NCI-H1092 (cell line): ENCODE measurements at regions not wholly inside any gene's neighbourhood (a gene's known extent, or its start where the extent isn't known, plus 50 kb on each side); places are given as distances from the start of the nearest gene placed in this dataset.

ENCODE experiments used
- DNase-seq: peaks from one replicate; lab custom pipeline; 2025; lab: John Stamatoyannopoulos, UW

DNA sequence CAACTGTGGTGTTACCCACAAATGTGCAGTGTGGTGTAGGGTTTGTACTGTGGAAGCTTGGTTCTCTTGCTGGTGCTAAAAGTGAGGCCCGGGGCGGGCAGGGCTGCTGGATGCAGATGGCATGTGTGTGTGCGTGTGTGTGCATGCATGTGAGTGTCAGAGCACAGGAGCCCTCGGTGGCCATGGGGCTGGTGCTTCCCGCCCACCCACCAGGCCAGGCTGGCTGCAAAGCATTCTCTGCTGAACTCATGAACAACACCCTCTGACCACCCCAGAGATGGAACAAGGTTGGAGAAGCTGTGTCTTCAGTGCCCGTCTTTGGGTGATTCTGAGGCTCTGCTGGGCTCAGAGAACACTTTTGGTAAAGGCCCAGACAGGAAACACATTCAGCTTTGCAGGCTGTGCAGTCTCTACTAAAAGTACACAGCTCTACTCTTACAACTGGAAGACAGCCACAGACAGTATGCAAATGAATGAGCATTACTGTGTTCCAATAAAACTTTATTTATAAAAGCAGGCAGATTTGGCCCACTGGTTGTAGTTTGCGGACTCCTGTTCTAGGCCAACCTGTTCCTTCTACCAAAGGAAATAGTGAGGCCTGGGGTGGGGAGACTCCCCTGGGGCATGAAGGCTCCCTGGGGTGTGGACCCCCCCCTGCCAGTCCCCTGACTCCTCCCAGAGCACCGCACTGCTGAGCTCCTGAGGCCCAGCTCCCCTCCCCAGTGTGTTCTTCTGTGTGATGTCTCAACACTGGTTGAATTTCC lies 225.3 kb upstream of the HDAC4 start:
- no peak for DNase-seq

DNA sequence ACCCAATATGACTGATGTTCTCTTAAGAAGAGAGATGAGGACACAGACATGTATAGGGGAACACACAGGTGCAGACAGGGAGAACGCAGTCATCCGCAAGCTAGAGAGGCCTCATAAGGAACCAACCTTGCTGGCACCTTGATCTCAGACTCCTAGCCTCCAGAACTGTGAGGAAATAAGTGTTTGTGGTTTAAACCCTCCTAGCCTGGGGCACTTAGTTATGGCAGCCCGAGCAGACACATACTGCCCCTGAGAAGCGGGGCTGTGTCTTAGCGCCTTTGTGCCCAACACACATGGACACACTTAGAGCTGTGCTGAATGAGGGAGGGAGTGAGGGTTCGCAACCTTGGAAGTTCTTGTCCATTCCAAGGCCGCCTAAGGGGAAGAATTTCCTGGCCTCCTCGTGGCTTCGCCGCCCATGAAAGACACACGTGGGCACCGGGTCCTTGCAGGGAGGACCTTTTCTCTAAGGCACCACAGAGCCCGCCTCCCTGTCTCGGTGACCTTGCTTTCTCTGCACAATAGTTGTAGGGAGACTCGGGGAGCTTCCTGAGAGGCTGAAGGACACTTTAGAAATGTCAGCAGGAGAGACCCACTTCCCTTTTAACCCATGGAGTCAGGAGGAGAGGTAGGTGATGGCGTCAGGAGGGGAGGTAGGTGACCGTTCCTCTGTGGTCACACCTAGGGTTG lies 224.5 kb upstream of the HDAC4 start:
- DNase-seq = no peak

DNA sequence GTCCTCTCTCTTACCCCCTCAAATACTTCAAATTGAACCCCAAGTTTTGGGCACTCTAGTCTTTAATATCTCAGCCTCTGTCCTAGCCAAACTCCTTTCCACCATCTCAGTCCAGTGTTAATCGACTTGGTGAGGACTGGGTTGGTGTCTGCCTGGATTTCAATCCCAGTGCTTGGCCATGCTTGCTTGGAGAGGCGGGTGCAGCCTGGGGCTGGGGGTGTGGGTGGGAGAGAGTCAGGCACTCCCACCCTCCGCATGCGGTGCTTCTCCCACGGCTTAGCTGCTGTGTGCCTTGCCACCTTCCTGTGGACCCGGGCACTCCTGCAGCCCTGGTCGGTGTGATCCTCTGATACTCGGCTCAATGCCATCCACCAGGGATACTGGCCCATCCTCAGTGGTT lies 220.8 kb upstream of the HDAC4 start:
- DNase-seq = no peak

DNA sequence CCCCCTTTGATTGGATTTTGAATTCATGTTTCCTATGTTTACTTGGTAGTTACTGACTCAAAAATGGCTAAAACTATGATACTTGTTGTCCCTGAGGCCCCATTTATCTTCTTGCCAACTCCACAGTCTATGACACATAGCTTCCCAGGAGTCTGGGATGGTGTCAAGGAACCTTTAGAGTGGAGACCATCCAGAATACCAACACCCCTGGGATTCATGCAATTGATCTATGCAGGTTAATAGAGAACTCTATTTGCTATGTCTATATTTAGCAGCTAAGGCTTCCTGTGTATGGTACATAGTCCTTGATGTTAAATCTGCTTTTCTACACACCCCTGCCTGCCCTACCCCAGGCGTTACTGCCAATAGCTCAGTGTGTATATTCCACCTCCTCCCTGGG lies 218.5 kb upstream of the HDAC4 start:
- no peak for DNase-seq

DNA sequence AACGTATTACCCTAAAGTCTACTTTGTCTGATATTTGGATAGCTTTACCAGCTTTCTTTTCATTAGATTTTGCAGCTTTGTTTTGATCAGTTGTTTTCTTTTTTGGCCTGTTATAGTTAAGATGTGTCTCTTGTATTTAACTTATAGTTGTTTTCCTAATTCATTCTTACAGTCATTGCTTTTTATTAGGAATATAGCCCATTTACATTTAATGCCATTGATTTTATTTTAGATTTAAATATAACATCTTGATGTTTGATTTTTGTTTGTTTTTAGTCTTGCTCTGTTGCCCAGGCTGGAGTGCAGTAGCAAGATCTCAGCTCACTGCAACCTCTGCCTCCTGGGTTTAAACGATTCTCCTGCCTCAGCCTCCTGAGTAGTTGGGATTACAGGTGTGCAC lies 215.9 kb upstream of the HDAC4 start:
- DNase-seq = no peak

DNA sequence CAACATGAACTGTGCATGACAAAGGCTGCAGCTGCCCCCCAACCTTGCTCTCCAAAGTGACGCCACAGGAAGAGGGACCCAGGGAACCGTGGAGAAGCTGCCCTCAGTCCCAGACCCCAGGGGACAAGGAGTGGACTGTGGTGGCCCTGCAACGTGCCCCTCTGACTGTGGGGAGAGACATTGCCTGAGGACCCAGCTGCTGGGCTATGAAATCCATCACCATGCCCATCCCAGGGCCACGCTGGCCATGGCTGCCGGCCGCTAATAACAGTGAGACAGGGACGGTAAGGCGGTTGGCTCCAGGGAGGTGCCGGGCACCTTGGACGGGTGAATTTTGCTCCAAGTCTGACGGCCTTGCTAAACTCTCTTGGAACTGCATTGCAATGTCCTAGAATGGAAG lies 211.3 kb upstream of the HDAC4 start:
- DNase-seq = no peak

DNA sequence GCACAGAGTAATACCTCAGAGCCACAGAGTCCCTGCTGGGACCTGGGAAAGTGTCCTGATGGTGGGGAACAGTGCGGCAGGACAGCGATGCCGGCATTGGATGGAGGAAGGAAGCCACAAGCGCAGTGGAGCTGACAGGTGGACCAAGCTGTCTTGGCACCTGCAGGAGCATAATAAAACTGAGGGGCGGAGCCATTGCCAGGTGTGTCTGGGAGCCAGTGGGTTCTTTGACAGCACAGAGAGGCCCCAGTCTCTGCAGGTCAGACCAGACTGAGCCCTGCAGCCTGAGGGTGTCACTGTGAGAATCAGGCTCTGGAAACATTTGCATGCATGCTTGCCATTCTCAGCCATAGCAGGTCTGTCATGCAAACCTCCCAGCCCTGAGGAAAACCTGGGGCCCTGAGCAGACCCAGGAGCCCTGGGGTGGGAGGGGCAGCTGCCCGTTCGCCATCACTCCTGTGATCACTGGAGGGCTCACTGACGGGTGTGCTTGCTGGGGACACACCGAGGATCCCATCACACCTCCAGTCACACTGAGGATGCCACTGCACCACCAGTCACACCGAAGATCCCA lies 210.5 kb upstream of the HDAC4 start:
- no peak for DNase-seq

DNA sequence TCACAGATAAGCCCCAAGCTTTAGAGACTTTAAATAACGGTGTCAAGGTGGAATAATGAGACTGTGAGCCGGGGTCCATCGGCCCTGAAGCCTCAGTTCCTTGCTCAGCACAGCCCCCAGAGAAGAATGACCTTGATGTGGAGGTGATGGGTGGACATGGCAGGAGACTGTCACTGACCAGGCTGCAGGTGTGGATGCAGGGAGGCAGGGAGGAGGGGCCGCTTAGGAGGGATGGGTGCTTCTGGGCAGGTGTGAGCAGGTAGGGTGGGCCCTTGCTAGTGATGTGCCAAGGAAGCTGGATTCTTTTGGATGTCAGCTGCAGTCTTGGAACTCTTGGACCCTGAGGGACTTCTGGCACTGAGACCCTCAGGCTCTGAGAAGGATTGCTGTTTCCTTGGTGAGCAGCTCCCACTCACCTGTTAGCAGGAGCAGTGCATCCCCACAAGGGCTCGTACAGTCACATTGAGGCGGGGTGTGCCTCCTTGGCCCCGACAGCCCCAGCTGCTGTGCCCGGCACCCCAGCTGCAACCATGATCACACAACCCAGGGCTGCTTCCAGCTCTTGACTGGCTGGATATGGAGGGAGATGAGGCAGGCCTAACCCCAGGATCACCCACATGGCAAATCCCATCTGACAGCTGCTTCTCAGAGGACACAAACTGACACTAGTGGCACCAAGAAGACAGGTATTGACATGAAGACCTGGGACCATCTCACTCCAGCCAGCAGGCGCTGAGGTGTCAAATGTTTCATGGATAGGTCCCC lies 209.8 kb upstream of the HDAC4 start:
- DNase-seq = no peak

DNA sequence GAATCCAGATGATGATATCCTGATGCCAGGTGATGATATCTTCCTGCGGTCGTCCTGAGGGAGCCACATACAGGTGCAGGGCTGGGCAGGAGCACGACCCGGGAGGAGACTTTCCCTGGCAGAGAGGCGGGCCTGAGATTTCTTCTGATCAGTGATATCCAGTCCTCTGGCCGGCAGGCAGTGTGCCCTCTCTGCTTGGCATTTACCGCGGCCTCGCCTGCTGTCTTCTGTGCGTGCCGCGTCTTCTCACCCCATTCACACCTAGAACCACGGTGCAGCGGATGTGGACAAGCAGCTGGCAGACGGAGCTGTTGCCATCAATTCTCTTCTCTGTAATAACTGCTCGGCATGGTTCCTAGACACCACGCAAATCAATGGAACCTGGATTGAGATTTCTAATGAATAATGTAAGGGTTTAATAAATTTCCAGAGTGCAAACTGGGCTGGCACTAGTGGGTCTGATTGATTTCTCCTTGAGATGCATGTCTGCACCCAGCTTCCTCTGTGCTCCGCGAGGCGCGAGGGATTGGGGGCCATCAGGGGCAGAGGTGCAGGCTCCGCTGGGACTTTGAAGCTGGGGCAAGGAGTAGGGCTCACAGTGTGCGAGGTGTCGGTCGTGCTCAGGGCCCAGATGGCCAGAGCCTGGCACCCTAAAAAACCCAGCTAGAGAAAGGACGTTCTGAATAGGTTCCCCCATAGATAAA lies 208.9 kb upstream of the HDAC4 start:
- DNase-seq = no peak

DNA sequence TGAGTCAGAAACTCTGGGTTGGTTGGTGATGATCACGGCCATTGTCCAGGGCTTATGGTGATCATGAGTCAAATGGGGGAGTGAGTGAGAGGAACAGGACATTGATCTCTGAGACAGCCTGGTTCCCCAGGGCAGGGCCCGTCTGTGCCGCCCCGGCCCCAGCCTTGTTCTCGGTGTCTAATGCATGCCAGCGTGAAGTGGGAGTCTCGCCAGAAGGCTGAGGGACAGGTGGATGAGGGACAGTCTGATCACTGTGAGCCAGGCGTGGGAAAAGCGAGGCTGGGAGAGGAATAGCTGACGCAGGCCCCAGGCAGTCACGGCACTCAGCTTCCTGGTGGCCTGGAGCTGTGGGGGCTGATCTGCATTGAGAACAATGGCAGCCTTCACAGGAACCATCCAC lies 208.3 kb upstream of the HDAC4 start:
- no peak for DNase-seq

DNA sequence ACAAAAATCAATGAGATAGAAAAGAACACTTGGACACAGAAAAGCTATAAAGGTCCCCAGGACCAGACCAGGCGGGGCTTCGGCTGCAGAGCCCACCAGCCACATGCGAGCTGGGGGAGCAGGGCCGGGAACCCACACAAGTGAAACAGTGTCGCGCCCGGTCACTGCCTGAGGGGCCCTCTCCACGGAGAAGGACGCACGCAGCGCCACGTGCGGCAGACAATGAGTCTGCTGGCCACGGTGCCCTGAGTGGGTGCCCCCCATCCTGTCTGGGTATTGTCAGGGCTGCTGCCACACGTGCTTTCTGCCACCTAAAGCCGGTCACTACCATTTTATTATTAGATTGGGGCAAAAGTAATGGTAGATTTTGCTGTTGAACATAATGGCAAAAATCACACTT lies 207.9 kb upstream of the HDAC4 start:
- DNase-seq = no peak

DNA sequence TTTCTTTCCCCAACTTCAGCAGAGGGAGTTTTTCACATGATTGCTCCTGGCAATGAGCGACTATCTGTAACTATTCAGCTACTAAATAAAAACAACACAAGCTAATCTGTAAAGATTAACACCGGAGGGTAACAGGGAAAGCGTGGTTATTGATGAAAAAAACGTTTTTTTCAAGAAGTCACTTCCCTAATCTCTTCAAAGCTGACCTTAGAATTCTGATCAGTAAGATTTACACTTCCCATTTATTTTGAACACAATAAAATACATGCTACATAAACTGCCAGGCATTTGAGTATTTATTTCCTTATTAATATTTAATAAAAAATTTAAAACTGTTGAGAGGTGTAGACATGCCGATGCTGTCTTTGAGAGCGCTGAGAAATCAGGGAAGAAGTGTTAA lies 207.4 kb upstream of the HDAC4 start:
- no peak for DNase-seq

DNA sequence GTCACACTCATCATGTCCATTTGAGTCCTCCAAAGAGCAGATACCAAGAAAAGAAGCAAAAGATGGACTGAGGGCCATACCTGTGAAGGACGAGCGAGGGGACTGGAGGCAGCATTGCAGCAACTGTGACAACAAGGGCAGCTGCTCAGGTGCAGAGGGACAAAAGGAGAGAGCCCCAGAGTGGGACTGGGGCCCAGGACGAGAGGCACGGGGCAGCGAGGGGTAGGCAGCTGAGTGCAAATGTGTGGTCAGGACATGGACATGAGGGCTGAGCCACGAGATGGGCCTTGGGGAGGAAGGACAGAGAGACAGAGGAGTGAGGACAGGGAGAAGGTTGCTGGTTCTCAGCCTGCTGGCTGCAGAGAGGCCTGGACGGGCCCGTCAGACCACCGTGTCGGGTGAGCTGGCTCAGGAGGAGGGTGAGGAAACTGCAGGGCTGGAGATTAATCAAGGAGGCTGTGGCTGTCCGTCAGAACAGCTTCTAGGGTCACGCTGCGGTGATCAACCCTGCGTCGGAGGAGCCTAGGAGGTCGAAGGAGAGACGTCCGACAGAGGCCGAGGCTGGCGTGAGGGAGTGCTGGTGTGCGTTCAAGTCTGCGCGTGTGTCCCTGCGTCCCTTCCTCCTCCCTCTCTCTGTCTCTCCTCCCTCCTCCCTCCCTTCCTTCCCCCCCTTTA lies 206.8 kb upstream of the HDAC4 start:
- no peak for DNase-seq

DNA sequence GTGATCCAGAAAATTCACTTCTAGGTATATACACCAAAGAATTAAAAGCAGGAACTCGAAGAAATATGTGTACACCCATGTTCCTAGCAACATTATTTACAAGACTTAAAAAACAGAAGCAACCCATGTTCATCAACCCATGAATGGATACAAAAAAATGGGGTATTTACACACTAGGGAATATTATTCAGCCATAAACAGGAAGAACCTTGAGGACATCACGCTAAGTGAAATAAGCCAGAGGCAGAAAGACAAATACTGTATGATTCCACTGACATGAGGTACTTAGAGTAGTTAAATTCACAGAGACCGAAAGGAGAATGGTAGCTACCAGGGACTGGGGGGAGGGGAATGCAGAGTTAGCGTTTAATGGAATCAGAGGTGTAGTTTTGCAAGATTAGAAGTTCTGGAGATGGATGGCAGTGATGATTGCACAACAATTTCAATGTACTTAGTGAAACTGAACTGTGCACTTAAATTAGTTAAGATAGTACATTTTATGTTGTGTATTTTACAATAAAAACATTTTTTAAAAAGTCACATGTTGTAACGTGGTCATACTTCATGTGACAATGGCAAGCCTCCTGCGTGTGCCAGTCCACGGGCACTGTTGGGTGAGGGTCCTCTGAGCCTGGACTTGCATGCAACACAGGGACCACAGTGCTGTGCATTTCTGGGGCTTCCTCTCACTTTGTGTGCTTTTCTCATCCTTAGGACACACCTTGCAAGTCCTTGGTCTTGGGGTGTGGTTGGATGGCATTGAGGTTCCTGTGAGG lies 206.1 kb upstream of the HDAC4 start:
- DNase-seq = no peak

DNA sequence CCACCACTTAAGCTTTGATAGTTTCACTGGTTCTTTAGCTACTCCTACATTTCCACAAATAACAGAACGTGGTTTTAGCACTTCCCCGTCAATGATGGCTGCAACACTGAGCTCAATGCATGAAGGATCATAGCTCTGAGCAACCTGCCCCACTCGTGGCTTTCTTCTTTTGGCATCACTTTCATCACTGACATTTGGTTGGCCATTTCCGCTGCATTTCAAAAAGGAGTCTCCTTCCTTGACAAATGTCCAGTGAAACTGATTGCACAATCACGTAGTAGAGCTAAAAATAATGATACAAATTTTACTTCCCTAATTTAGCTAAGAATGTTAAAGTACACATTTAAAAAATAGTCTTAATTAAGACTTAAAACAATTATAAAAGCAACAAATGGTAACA lies 205.2 kb upstream of the HDAC4 start:
- no peak for DNase-seq

DNA sequence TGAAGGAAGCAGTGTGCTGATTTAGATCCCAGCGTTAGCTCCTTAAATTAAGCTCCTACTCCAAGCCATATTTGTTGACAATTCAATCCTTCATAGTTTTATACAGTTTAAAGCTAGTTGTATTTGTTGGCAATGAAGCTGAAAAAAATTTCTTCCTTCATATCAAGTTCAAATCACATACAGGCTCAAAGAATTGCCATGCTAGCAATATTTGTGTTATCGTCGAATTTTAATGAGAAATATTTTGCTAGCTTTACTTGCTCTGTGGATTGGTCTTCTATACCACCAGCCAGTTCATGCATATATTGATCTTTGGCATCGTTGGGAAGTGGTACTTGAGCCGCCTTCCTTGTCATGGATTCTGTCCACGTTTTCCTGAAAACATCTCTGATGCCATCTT lies 204.6 kb upstream of the HDAC4 start:
- no peak for DNase-seq

DNA sequence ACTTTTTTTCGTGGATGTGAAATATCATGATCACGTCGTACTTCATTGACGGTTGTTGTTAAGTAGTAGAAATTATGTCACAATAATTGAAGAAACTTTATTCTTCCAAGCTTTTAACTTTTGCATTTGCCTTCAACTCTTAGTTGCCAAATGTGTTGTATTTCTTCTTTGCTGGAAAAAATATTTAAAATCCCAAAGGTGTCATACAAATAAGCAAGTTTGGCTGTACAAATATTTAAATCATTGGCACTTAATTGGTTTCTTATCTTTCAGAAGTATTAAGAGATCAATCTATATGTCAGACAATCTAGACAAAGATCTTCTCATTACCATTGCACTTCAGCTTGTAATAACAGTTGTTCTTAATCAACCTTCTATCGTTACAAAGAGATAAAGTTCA lies 204.0 kb upstream of the HDAC4 start:
- DNase-seq = no peak

DNA sequence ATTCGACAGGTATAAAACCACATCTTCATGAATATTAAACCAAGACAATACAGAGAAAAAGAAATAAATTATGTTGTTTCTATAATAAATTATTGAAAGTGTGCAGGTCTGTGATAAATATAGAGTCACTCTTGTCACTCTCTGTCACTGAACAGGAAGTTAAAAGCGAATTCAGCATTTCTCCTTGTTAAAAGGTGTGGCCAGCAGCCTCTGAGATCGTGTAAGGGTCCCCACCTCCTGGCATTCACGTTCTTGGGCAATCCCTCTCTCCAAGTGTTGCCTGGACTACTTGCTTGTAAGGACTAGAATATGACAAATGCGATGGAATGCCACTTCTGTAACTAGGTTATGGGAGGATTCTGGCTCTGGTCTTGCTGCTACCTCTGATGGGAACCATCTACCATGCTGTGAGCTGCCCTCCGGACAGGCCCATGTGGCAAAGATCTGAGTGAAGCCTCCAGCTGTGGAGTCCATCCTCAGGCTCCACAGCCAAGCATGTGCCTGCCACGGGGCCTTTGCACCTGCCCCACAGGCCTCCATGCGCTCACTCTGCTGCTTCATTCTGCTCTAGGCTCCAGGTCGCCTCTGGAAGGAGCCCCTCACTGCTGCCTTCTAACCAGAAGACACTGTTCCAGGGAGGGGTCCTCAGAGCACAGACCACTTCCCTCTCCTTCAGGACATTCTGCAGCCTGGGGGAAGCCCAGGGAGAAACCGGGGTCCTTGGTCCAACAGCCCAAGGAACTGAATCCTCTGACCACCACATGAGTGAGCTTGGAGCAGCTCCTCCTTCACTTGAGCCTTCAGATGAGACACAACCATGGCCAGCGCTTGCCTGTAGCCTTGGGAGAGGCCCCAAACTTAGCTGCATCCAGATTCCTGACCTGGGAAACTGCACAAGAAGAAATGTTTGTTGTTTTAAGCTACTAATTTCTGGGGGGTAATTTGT lies 202.9 kb upstream of the HDAC4 start:
- no peak for DNase-seq
